Erythroblast (primary cell): ENCODE measurements at regions not wholly inside any gene's neighbourhood (a gene's known extent, or its start where the extent isn't known, plus 50 kb on each side); places are given as distances from the start of the nearest gene placed in this dataset.

Experiments used
- GATA1 ChIP-seq: IDR thresholded peaks from 2 replicates; pipeline ENCODE4 v1.6.1; 2011; ENCODE audit warnings: low read depth, mild to moderate bottlenecking, control low read depth, low read length, moderate library complexity
- POLR2A ChIP-seq: IDR thresholded peaks from 2 replicates; pipeline ENCODE4 v1.6.1; 2011; ENCODE audit warnings: mild to moderate bottlenecking, low read length

- TF ChIP-seq GATA1 (no peak), POLR2A (no peak)
Measured at GRCh38 chr7:46301677-46302076, 380.6 kb upstream of the IGFBP3 start.
